ENCODE measurements at regions not wholly inside any gene's neighbourhood (a gene's known extent, or its start where the extent isn't known, plus 50 kb on each side); places are given as distances from the start of the nearest gene placed in this dataset.

GRCh38 chr2:128798502-128799283, 480.0 kb upstream of the HS6ST1 start:
- DNase-seq (ENCODE audit: low read depth) = no peak

DNA sequence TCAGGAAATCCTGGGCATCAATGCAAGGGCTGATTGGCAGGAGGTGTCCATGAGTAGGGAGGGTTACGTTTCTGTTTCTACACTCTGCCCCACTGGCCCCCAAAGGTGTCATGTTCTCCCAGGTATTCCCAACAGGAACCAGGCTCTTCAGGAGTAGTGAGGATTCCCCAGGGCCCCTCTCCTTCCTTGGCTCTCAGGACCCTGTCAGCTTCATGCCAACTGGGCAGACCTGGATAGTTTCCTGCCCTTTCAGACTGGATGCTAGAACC, 480.6 kb upstream of the HS6ST1 start:
- no peak for DNase-seq (ENCODE audit: low read depth)

- no peak for DNase-seq (ENCODE audit: low read depth)
Observed at GRCh38 chr2:128799730-128800129, 481.1 kb upstream of the HS6ST1 start.

- no peak for DNase-seq (ENCODE audit: low read depth)
Observed at GRCh38 chr2:128801576-128801975, 482.9 kb upstream of the HS6ST1 start.

- DNase-seq (ENCODE audit: low read depth) = no peak
Observed at GRCh38 chr2:128803222-128803621, 484.6 kb upstream of the HS6ST1 start.

DNA sequence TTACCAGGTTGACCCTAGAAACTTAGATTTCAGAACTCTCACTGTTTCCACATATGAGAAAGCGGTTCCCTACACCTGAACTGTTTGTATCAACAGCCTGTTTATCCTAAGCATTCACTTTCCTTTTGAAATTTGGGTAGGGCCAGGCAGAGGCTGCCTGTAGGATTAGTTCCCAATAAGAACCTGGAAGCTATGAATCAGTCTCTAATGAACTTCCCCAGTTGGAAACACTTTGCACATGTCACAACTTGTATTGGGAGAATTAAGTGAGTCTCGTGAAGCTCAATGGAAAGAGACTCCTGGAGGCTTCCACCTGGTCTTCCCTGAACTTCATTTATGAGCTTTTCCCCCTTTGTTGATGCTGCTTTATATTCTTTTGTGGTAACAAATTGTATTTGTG, 486.6 kb upstream of the HS6ST1 start:
- DNase-seq (ENCODE audit: low read depth) = no peak

- DNase-seq (ENCODE audit: low read depth) = no peak
Observed at GRCh38 chr2:128805918-128806317, 487.2 kb upstream of the HS6ST1 start.

DNA sequence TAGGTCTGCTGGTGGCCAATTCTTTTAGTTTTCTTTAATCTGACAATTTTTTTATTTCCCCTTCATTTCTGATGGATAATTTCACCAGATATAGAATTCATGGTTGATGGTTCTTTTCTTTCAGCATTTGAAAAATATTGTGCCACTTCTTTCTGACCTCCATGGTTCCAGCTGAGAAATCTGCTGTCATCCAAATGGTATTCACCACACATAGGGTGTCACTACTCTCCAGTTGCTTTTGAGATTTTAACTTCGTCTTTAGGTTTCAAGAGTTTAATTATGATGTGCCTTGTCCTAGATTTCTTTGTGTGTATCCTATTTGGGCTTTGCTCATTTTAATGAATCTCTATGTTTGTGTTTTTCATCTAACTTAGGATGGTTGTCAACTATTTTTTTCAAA, 488.6 kb upstream of the HS6ST1 start:
- DNase-seq (ENCODE audit: low read depth) = no peak

DNA sequence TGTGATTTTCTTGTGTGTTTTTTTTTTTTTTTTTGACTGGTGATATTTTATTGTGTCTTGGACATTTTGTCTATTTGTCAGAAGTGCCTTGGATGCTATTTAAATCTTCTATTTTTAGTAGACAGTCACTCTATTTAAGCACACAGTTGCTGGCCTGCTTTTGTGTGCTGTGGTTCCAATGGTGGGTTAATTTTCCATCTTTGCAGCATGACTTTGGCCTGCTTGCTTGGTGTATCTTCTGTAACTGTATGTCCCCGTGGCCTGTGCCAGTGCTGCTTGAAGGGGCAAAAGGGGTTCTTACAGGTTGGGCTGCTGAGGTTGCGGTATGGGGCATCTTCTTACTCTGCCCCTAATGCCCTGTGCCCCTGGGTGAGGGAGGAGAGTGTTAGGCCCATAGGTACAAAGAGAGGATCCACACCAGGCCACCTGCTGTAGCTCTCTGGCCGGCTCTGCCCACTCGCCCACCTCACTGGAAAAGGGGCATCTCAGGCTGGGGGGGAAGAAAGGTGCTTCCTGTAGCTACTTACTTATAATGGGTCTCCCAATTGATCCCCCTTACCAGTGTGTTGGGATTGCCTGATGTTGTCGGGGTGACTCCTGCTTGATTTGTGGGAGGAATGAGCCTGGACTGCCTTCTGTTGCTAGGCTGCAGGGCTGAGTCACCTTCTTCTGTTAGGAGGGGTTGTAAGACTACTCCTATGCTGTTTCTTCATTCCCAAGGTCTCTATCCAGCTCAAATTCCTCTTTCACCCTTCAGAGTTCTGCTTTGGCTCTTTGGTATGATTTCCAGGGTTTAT, 490.0 kb upstream of the HS6ST1 start:
- DNase-seq (ENCODE audit: low read depth) = no peak

DNA sequence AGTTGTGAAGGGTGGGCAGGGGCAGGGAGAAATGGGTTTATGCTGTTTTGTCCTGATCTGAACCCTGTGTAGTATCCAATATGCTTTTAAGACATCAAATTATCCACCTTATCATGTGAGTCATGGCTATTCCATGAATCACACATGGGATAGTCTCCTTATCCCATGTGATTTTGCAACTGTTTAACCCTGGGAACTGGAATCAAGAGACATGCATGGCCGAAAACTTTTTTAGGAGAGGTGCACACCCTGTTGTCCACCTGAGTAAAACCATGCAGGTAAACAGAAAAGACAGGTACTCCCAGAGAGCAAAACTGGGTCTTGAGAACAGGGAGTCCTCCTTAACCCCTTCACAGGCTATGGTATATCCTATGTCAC, 490.6 kb upstream of the HS6ST1 start:
- no peak for DNase-seq (ENCODE audit: low read depth)

DNA sequence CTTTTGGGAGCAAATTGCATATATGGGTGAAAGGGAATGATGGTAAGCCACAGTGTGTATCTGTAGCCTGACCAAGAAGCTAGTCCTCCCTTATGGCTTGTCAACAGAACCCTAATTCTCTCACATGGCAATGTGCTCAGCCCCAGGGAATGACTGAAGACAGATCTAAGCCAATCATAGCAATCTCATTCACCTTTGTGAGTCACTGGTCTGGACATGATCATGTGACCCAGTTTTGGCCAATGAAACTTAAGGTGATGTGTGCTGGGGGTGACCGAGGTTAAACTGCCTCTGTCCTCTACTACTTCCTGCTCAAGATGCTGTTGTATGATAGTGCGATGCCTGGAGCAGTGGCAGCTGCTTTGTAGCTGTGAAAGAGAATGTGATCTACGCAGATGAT, 491.2 kb upstream of the HS6ST1 start:
- no peak for DNase-seq (ENCODE audit: low read depth)

- no peak for DNase-seq (ENCODE audit: low read depth)
Observed at GRCh38 chr2:128812183-128812940, 493.7 kb upstream of the HS6ST1 start.

DNA sequence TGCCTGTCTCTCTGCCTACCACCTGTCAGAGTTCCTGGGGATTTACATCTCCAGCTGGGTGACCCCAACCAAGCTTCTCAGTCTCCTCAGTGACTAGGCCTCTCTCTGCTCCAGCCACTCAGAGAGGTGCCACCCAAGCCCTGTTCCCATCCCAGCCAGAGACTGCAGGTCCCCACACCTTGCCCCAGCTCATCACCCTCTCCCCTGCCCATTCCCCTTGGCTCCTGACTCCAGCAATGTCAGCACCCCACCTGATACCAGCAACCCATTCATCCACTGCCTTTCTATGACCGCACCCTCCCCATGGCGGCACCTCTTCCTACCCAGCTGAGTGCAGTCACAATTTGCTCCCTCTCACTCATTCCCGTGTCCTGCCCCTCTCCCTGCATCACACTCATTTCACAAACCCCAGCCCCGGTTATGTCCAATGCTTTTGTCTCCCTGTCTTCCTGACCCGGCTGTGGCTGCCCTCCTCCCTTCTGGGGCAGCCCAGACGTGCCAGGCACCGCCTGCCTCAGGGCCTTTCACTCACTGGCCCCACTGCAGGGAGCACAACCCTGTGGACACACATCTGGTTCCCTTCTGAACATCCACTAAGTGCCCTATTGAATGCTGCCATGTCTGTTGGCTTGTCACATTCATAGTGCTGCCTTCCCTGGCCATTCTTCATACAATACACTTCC, 494.8 kb upstream of the HS6ST1 start:
- no peak for DNase-seq (ENCODE audit: low read depth)

- DNase-seq (ENCODE audit: low read depth) = no peak
Observed at GRCh38 chr2:128815248-128815647, 496.6 kb upstream of the HS6ST1 start.

DNA sequence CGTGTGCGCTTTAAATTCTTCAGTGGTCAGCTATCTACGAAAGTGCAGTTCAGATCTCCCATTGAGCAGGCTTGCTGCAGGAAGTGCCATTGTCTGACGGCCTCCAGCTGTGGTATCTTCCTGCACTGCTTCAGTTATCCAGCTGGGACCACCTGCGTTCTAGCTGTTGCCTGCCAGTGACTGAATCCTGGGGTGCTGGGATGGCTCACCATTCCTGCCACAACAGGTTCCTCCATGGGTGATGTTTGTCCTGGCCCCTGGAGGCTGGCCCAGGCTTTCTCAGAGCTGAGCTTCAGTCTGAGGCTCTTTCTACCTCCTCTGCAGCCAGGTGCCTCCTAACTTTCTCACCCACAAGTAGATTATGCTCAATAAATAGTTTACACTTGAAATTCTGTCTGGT, 498.5 kb upstream of the HS6ST1 start:
- DNase-seq (ENCODE audit: low read depth) = no peak

- DNase-seq (ENCODE audit: low read depth) = no peak
Observed at GRCh38 chr2:128817813-128818212, 499.1 kb upstream of the HS6ST1 start.

DNA sequence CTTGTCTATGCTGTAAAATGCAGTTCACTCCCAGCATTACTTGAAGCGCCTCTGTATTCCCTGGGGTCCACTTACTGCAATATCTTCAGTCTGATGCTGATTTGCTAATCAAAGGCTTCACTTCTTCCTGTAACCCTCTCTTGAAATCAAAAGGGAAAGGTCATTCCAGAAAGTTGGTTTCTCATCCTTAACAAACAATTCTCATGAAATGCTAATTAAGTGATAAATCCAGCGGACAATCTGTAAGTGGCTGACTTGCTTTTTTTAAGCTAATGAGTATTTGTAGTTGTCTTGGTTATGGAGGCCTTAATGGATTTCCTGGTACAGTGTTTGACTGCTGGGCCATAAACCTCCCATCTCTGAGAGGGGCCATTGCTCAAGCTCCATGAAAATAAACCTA, 499.6 kb upstream of the HS6ST1 start:
- DNase-seq (ENCODE audit: low read depth) = no peak

- no peak for DNase-seq (ENCODE audit: low read depth)
Observed at GRCh38 chr2:128818704-128819491, 500.2 kb upstream of the HS6ST1 start.

DNA sequence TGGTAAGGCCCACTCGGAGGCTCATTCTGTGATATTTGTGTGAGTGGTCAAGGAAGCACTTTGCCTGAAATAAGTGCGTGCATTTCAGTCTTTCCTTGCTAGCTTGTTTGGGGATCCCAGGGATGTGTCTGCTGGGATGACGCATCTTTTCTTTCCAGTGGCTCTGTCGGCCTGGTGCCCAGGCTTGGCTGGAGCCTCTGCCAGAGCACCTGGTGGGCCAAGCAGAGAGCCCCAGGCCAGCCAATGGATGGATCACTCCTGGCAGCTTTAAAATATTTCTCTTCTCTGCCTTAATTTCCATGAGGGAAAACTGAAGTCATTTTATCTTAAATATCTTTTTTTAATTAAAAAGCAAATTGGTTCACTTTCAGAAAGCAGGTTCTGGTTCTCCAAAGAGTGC, 501.8 kb upstream of the HS6ST1 start:
- no peak for DNase-seq (ENCODE audit: low read depth)

DNA sequence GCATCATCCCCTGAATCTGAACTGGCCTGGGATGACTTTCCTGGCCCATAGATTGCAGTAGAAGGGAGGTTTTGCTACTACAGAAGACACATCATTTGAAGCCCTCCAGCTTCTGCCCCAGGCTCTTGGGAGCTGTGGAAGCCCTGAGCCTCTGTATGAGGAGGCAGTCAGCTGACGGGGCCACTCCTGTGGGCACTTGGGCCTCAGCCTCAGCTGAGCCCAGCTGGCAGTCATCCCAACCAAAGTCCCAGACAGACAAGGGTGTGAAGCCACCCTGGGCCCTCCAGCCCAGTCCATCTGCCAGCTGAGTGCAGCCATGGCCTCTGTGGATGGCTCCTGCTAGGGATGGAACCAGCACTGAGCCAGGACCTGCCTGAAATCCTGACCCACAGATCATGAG, 502.3 kb upstream of the HS6ST1 start:
- no peak for DNase-seq (ENCODE audit: low read depth)
